ENCODE measurements at regions not wholly inside any gene's neighbourhood (a gene's known extent, or its start where the extent isn't known, plus 50 kb on each side); places are given as distances from the start of the nearest gene placed in this dataset.
"Not testable (repeated sequence)": the region's sequence is repeated elsewhere in the genome, so short reads cannot be mapped to it uniquely, and the experiment has no call there.

DNA sequence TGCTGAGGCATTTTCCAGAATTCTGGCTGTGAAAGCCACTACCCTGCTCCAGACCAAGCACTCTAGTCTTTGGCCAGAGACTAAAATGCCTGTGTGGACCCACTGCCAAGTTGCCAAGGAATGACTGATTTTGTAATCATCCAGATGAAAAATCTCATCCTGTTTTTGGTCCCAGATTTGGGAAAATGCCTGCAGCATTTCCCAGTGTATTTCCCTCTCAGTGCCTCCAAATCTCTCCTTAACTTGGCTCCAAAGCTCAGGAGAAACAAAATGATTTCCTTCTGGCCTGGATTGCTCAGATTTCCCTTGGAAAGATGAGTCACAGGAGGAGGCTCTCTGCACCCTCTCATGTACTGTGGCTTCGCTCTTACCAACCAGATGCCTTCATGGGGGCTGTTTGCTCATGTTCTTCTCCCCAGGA lies 335.2 kb upstream of the TARS1 start:
- 75% methylated on average over 1 of the region's 1 CpG for WGBS (ENCODE audit: insufficient coverage)
- intact Hi-C loops (cut with micrococcal nuclease), result no loop called here
- Histone ChIP-seq H3K27me3 (ENCODE audit: control insufficient read depth, insufficient read depth, low read length) (no peaks in the 10 kb centered on the region), H3K4me3 (ENCODE audit: low read length) (no peak overlapping the region), H3K4me1 (ENCODE audit: control insufficient read depth, insufficient read depth, low read length) (no peaks in the 10 kb centered on the region), H3K9me3 (ENCODE audit: control insufficient read depth, insufficient read depth, low read length) (peaks cover 14% of the 10 kb centered on the region), H3K36me3 (ENCODE audit: control insufficient read depth, insufficient read depth, low read length) (no peaks in the 10 kb centered on the region), H3K27ac (ENCODE audit: low read length) (no peak overlapping the region)
- Mint-ChIP-seq H3K4me3 (no peak overlapping the region), H3K4me1 (no peaks in the 10 kb centered on the region), H3K27ac (no peak overlapping the region), H3K36me3 (peaks cover 16% of the 10 kb centered on the region), H3K9me3 (peaks cover 17 to 22% of the 10 kb centered on the region in 2 donors), H3K27me3 (ENCODE audit: low read depth in 2 of 2) (no peaks in the 10 kb centered on the region)
- TF ChIP-seq, protein P1, sequence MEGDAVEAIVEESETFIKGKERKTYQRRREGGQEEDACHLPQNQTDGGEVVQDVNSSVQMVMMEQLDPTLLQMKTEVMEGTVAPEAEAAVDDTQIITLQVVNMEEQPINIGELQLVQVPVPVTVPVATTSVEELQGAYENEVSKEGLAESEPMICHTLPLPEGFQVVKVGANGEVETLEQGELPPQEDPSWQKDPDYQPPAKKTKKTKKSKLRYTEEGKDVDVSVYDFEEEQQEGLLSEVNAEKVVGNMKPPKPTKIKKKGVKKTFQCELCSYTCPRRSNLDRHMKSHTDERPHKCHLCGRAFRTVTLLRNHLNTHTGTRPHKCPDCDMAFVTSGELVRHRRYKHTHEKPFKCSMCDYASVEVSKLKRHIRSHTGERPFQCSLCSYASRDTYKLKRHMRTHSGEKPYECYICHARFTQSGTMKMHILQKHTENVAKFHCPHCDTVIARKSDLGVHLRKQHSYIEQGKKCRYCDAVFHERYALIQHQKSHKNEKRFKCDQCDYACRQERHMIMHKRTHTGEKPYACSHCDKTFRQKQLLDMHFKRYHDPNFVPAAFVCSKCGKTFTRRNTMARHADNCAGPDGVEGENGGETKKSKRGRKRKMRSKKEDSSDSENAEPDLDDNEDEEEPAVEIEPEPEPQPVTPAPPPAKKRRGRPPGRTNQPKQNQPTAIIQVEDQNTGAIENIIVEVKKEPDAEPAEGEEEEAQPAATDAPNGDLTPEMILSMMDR (IDR thresholded peaks at IDR 0.05), result no peak
- no peak for ATAC-seq
- DNase-seq, result no peak

DNA sequence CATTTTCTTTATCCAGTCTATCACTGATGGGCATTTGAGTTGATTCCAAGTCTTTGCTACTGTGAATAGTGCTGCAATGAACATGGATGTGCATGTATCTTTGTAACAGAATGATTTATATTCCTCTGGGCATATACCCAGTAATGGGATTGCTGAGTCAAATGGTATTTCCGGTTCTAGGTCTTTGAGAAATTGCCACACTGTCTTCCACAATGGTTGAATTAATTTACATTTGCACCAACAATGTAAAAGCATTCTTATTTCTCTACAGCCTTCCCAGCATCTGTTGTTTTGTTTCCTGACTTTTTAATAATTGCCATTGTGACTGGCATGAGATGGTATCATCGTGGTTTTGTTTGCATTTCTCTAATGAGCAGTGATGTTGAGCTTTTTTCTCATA lies 330.3 kb upstream of the TARS1 start:
- intact Hi-C loops (cut with micrococcal nuclease); H3K36me3 ChIP-seq (ENCODE audit: control insufficient read depth, insufficient read depth, low read length); H3K4me1 ChIP-seq (ENCODE audit: control insufficient read depth, insufficient read depth, low read length); H3K27ac Mint-ChIP-seq; ATAC-seq; DNase-seq; H3K4me3 Mint-ChIP-seq; H3K27me3 Mint-ChIP-seq (ENCODE audit: low read depth in 2 of 2); H3K27me3 ChIP-seq (ENCODE audit: control insufficient read depth, insufficient read depth, low read length); H3K36me3 Mint-ChIP-seq; H3K4me1 Mint-ChIP-seq; H3K4me3 ChIP-seq (ENCODE audit: low read length); H3K27ac ChIP-seq (ENCODE audit: low read length); H3K9me3 ChIP-seq (ENCODE audit: control insufficient read depth, insufficient read depth, low read length): not testable (repeated sequence)
- peaks cover 7 to 17% of the 10 kb centered on the region in 2 donors for H3K9me3 Mint-ChIP-seq
- 89% methylated on average over 1 of the region's 2 CpGs for WGBS (ENCODE audit: insufficient coverage)

DNA sequence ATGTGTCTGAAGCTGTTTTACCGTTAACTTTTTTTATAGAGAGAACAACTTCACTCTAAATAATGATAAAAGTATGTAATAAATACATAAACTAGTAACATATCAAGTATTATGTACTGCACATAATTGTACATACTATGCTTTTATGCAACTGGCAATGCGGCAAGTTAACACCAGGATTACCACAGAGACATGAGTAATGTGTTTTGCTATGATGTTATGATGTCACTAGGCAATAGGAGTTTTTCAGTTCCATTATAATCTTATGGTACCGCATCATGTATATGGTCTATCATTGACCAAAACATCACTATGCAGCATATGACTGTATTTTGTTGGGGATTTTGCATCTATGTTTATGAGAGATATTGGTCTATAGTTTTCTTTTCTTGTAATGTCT lies 326.4 kb upstream of the TARS1 start:
- DNase-seq (no peak), ATAC-seq (no peak)
- Mint-ChIP-seq H3K36me3 (peaks cover 6% of the 10 kb centered on the region), H3K4me3 (no peak overlapping the region), H3K27ac (no peak overlapping the region), H3K4me1 (no peaks in the 10 kb centered on the region), H3K27me3 (ENCODE audit: low read depth in 2 of 2) (no peaks in the 10 kb centered on the region), H3K9me3 (peaks cover 5 to 15% of the 10 kb centered on the region in 2 donors)
- no peaks in the 10 kb centered on the region for H3K9me3 ChIP-seq (ENCODE audit: control insufficient read depth, insufficient read depth, low read length)
- H3K4me3 ChIP-seq (ENCODE audit: low read length), result no peak overlapping the region
- H3K4me1 ChIP-seq (ENCODE audit: control insufficient read depth, insufficient read depth, low read length), result no peaks in the 10 kb centered on the region
- WGBS (ENCODE audit: insufficient coverage), result 93% methylated on average over 2 of the region's 3 CpGs
- no peak overlapping the region for H3K27ac ChIP-seq (ENCODE audit: low read length)
- no peaks in the 10 kb centered on the region for H3K36me3 ChIP-seq (ENCODE audit: control insufficient read depth, insufficient read depth, low read length)
- no peaks in the 10 kb centered on the region for H3K27me3 ChIP-seq (ENCODE audit: control insufficient read depth, insufficient read depth, low read length)
- intact Hi-C loops (cut with micrococcal nuclease), result no loop called here
- TF ChIP-seq, protein P1 (IDR thresholded peaks at IDR 0.05), result no peak

DNA sequence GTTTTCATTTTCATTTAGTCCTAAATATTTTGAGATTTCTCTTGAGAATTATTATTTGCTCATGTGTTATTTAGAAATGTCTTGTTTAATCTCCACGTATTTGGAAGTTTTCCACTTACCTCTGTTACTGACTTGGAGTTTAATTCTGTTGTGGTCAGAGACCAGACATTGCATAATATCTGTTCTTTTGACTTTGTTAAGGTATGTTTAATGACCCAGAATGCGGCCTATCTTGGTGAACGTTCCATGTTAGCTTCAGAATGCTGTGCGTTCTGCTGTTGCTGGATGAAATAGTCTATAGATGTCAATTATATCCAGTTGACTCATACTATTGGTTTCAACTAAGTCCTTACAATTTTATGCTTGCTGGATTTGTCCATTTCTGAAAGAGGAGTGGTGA lies 325.3 kb upstream of the TARS1 start:
- Histone ChIP-seq H3K27me3 (ENCODE audit: control insufficient read depth, insufficient read depth, low read length) (no peaks in the 10 kb centered on the region), H3K4me1 (ENCODE audit: control insufficient read depth, insufficient read depth, low read length) (no peaks in the 10 kb centered on the region), H3K4me3 (ENCODE audit: low read length) (no peak overlapping the region), H3K36me3 (ENCODE audit: control insufficient read depth, insufficient read depth, low read length) (no peaks in the 10 kb centered on the region), H3K9me3 (ENCODE audit: control insufficient read depth, insufficient read depth, low read length) (no peaks in the 10 kb centered on the region), H3K27ac (ENCODE audit: low read length) (no peak overlapping the region)
- TF ChIP-seq, protein P1 (IDR thresholded peaks at IDR 0.05), result no peak
- no peak for ATAC-seq
- H3K4me3 Mint-ChIP-seq, result no peak overlapping the region
- no peaks in the 10 kb centered on the region for H3K27me3 Mint-ChIP-seq (ENCODE audit: low read depth in 2 of 2)
- H3K27ac Mint-ChIP-seq, result no peak overlapping the region
- 95% methylated on average over 2 of the region's 4 CpGs for WGBS (ENCODE audit: insufficient coverage)
- intact Hi-C loops (cut with micrococcal nuclease), result no loop called here
- H3K4me1 Mint-ChIP-seq, result no peaks in the 10 kb centered on the region
- peaks cover 5 to 13% of the 10 kb centered on the region in 2 donors for H3K9me3 Mint-ChIP-seq
- H3K36me3 Mint-ChIP-seq, result peaks cover 6% of the 10 kb centered on the region
- DNase-seq, result no peak

Data from natural killer cell (primary cell).